CD4-positive, alpha-beta T cell (primary cell): ENCODE measurements at regions not wholly inside any gene's neighbourhood (a gene's known extent, or its start where the extent isn't known, plus 50 kb on each side); places are given as distances from the start of the nearest gene placed in this dataset.

Source experiments
- ATAC-seq: fragments of 200-7000 bp; cut with Tn5 transposase; one replicate; pipeline ENCODE4 v1.10.0; 2022; ENCODE audit warnings: mild to moderate bottlenecking; ENCODE audit not compliant: poor library complexity
- CTCF ChIA-PET: fragments of 350-600 bp; sonication (Branson Sonifier 250); formaldehyde crosslinking; loops from one replicate; lab custom pipeline; 2021; ENCODE audit warnings: antibody characterized with exemption, inconsistent platforms; lab: Charles Lee
- POLR2A ChIA-PET: fragments of 350-600 bp; sonication (Branson Sonifier 250); formaldehyde crosslinking; loops from one replicate; lab custom pipeline; 2021; ENCODE audit warnings: antibody characterized with exemption, inconsistent platforms; lab: Charles Lee
- DNase-seq, 14 experiments: peaks; one replicate each; pipeline ENCODE4 v3.0.0-alpha.2; 2013 to 2020; ENCODE audit warnings: mixed read lengths in 2 of 14
- H3K27ac ChIP-seq, 2 donors: one replicate each; pipeline versions ENCODE4 v1.5.1 to v1.7.0; 2013; ENCODE audit warnings: low read length in 2 of 2, low read depth in 1 of 2, mild to moderate bottlenecking in 1 of 2
- H3K27me3 ChIP-seq, 2 experiments: 1 replicate in 1 of 2; 2 replicates in 1 of 2; pipeline versions ENCODE4 v1.6.1 to v1.7.0; 2013; ENCODE audit warnings: low read length in 2 of 2, control low read depth in 1 of 2, mild to moderate bottlenecking in 1 of 2, moderate library complexity in 1 of 2; ENCODE audit not compliant: insufficient read depth in 2 of 2, control insufficient read depth in 1 of 2
- H3K36me3 ChIP-seq: one replicate; pipeline ENCODE4 v1.6.1; 2013; ENCODE audit warnings: low read length, control low read depth; ENCODE audit not compliant: insufficient read depth
- H3K4me1 ChIP-seq: one replicate; pipeline ENCODE4 v1.6.1; 2013; ENCODE audit warnings: low read length, control low read depth; ENCODE audit not compliant: insufficient read depth
- H3K4me3 ChIP-seq: one replicate; pipeline ENCODE4 v1.5.1; 2013; ENCODE audit warnings: mild to moderate bottlenecking, low read length, moderate library complexity
- H3K9me3 ChIP-seq, 2 experiments: 1 replicate in 1 of 2; 2 replicates in 1 of 2; pipeline versions ENCODE4 v1.6.1 to v1.7.0; 2013; ENCODE audit warnings: low read length in 2 of 2, mild to moderate bottlenecking in 2 of 2, control low read depth in 1 of 2, moderate library complexity in 1 of 2; ENCODE audit not compliant: control insufficient read depth in 1 of 2, insufficient read depth in 1 of 2
- H3K27ac Mint-ChIP-seq: one replicate; pipeline ENCODE4 v1.8.0; 2020; ENCODE audit warnings: mixed read lengths
- H3K27me3 Mint-ChIP-seq: one replicate; pipeline ENCODE4 v1.8.0; 2021; ENCODE audit warnings: mixed read lengths
- H3K36me3 Mint-ChIP-seq: one replicate; pipeline ENCODE4 v1.8.0; 2021; ENCODE audit warnings: low read depth, mixed read lengths
- H3K4me1 Mint-ChIP-seq: one replicate; pipeline ENCODE4 v1.8.0; 2021; ENCODE audit warnings: low read depth, mixed read lengths
- H3K4me3 Mint-ChIP-seq: one replicate; pipeline ENCODE4 v1.8.0; 2020; ENCODE audit warnings: mild to moderate bottlenecking, mixed read lengths
- H3K9me3 Mint-ChIP-seq: one replicate; pipeline ENCODE4 v1.8.0; 2020; ENCODE audit warnings: mixed read lengths
- CTCF ChIP-seq: fragments of 200-600 bp; IDR thresholded peaks from one replicate; pipeline ENCODE4 v1.8.0; 2022; ENCODE audit warnings: antibody characterized with exemption, mild to moderate bottlenecking
- intact Hi-C, 2 experiments: fragments of 100-400 bp; cut with DNase I in 1 of 2; cut with micrococcal nuclease in 1 of 2; formaldehyde crosslinking; loops; one replicate each; pipeline versions ENCODE4 v1.15.1 to v1.9.0; 2023 to 2025; cut with DNase I, micrococcal nuclease

- no peak overlapping the region for H3K4me3 ChIP-seq
- H3K36me3 Mint-ChIP-seq, result no peaks in the 10 kb centered on the region
- no peaks in the 10 kb centered on the region for H3K4me1 ChIP-seq
- H3K9me3 Mint-ChIP-seq, result peaks cover 4% of the 10 kb centered on the region
- POLR2A ChIA-PET, result no interaction called here
- CTCF ChIA-PET, result interaction anchor here (0.7 kb wide), 1 partner anchor 986 kb away, joined by 3 read pairs; no protein-coding TSS in a partner anchor
- intact Hi-C loops, result no loop called here
- H3K27me3 Mint-ChIP-seq, result no peaks in the 10 kb centered on the region
- no peak overlapping the region for H3K27ac Mint-ChIP-seq
- ATAC-seq (no peak), DNase-seq (no peak)
- H3K9me3 ChIP-seq, result peaks cover 0 to 4% of the 10 kb centered on the region in 2 experiments
- H3K27me3 ChIP-seq, result no peaks in the 10 kb centered on the region
- no peak overlapping the region for H3K4me3 Mint-ChIP-seq
- no peaks in the 10 kb centered on the region for H3K4me1 Mint-ChIP-seq
- H3K27ac ChIP-seq, result no peak overlapping the region
- no peaks in the 10 kb centered on the region for H3K36me3 ChIP-seq
- TF ChIP-seq CTCF, result no peak
These were observed 651.9 kb downstream of the RERGL start for GRCh38 chr12:17438141-17438540.

GRCh38 chr12:17416748-17417147 is 673.2 kb downstream of the RERGL start:
- H3K27ac Mint-ChIP-seq, result no peak overlapping the region
- Histone ChIP-seq H3K27me3 (no peaks in the 10 kb centered on the region), H3K4me1 (no peaks in the 10 kb centered on the region), H3K4me3 (no peak overlapping the region), H3K9me3 (peaks cover 0 to 8% of the 10 kb centered on the region in 2 experiments), H3K36me3 (no peaks in the 10 kb centered on the region), H3K27ac (no peak overlapping the region)
- no peaks in the 10 kb centered on the region for H3K36me3 Mint-ChIP-seq
- POLR2A ChIA-PET, result no interaction called here
- DNase-seq (no peak), ATAC-seq (no peak)
- CTCF ChIA-PET, result no interaction called here
- H3K4me3 Mint-ChIP-seq, result no peak overlapping the region
- H3K27me3 Mint-ChIP-seq, result no peaks in the 10 kb centered on the region
- H3K4me1 Mint-ChIP-seq, result no peaks in the 10 kb centered on the region
- H3K9me3 Mint-ChIP-seq, result peaks cover 11% of the 10 kb centered on the region
- intact Hi-C loops, result no loop called here
- TF ChIP-seq CTCF, result no peak

- ChIA-PET CTCF (interaction anchor here (0.7 kb wide), 1 partner anchor 17 kb away, joined by 4 read pairs; no protein-coding TSS in a partner anchor), POLR2A (no interaction called here)
- Mint-ChIP-seq H3K27me3 (no peaks in the 10 kb centered on the region), H3K36me3 (no peaks in the 10 kb centered on the region), H3K4me3 (no peak overlapping the region), H3K4me1 (no peaks in the 10 kb centered on the region), H3K9me3 (peaks cover 14% of the 10 kb centered on the region), H3K27ac (no peak overlapping the region)
- DNase-seq (no peak), ATAC-seq (no peak)
- Histone ChIP-seq H3K9me3 (peaks cover 0 to 8% of the 10 kb centered on the region in 2 experiments), H3K27me3 (no peaks in the 10 kb centered on the region), H3K27ac (no peak overlapping the region), H3K4me1 (no peaks in the 10 kb centered on the region), H3K36me3 (no peaks in the 10 kb centered on the region), H3K4me3 (no peak overlapping the region)
- intact Hi-C loops, result no loop called here
- TF ChIP-seq CTCF, result no peak
These were observed 675.4 kb downstream of the RERGL start for GRCh38 chr12:17414596-17414995.
